Kidney capillary endothelial cell (primary cell): ENCODE measurements at regions not wholly inside any gene's neighbourhood (a gene's known extent, or its start where the extent isn't known, plus 50 kb on each side); places are given as distances from the start of the nearest gene placed in this dataset.

Experiments used
- DNase-seq: peaks from one replicate; pipeline ENCODE4 v3.0.0-alpha.2; 2018; ENCODE audit warnings: low spot score

DNA sequence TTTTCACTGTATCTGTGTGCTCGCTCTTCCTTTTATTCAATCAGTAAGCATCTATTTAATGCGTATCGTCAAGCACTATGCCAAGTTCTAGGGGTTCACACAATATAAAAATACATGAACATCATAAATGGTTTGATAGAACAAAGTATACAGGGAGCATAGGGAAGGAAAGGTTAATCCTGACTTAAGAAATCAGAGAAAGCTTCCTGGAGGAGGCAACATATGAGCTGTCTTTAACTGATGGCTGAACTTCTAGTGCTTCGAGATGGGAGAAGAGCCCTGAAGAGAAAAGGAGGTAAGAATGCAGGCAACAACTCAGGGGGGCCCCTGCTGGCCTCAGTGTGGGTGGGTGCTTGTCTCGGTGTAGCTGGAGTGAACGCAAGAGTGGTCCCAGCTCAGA lies 63.6 kb upstream of the GALNT2 start:
- DNase-seq, result no peak

DNA sequence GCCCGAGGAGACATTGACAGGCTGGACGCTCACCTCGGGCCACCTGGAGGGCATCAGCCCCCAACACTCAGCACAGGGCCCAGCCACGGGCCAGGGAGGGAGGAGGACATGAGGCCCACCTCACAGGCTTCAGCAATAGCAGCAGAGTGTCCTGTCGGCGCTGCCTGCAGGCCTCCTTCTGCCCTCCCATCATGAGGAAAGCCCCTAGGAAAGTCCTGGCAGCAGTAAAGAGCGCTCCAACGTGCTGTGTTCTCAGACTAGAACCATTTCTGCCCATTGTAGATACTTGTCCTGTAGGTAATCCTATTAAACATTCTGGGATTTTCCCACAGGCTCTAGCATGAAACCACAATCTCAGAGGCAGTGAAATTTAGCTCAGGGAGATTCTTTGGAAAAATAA lies 62.0 kb upstream of the GALNT2 start:
- no peak for DNase-seq

DNA sequence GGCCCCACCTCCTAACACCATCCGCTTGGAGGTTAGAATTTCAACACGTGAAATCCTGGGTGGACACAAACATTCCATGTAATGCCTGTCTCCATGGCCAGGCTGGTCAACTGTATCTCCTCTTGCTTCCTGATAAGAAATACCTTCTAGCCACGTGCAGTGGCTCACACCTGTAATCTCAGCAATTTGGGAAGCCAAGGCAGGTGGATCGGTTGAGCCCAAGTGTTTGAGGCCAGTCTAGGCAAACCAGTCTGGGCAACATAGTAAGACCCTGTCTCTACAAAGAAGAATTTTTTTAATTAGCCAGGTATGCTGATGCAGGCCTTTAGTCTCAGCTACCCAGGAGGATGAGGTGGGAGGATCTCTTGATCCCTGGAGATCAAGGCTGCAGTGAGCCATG lies 58.3 kb upstream of the GALNT2 start:
- no peak for DNase-seq

DNA sequence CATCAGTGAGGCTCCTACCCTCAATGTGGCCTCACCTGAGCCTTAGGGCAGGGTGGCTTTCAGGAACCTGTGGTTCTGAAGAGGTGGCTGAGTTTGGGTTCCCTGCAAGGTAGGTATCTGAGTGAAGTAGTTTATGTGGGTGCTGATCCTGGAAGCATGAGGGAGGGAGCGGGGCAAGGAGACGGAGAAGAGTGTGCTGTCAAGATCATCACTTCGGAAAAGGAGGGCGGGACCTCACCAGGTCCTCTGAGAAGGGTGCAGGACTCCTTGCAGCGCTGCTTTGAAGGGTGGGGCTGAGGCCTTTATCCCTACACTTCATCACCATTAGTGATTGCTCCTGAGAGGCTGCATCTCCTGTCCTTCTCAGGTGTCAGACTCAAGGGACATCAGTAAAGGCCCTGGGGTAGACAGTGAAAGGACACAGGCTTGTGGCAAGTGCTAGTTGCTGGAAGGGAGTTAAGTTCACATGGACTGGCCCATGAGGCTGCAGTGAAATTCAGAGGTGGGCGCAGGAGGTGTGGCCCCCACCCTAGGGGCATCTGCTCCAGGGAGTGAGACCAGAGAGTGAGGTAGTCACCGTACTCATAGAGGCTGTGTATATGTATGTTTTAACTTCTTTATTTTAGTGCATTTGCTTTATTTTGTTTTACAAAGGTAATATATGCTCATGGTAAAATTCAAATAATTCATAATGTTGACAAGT lies 57.3 kb upstream of the GALNT2 start:
- DNase-seq, result no peak

DNA sequence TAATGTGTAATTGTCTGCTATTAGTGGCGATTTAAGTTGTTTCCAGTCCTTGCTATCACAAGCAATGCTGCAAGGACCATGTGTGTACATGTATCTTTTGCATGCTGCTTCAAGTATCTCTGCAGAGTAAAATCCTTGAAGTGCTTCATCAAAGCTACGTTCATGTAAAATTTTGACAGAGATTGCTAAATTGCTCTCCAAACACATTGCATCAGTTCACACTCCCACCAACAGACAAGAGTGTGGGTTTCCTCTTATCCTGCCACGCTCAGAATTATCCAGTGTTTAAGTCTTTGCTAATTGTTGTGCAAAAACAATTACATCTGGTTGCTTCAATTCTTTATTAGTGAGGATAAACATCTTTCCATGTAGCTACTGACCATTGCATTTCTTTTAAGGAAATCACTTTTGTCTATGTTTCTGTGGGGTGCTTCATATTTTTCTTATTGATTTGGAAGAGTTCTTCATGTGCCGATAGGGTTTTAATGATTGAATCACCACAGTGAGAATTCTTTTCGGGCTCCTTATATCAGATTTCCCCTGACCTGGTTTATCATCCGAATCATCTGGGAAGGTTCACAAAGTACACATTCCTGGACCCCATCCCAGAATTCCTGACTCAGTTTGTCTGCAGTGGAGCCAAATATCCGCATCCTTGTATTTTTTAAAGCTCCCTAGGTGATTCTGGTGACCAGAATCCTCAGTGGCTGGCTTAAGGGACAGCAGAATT lies 56.3 kb upstream of the GALNT2 start:
- no peak for DNase-seq

DNA sequence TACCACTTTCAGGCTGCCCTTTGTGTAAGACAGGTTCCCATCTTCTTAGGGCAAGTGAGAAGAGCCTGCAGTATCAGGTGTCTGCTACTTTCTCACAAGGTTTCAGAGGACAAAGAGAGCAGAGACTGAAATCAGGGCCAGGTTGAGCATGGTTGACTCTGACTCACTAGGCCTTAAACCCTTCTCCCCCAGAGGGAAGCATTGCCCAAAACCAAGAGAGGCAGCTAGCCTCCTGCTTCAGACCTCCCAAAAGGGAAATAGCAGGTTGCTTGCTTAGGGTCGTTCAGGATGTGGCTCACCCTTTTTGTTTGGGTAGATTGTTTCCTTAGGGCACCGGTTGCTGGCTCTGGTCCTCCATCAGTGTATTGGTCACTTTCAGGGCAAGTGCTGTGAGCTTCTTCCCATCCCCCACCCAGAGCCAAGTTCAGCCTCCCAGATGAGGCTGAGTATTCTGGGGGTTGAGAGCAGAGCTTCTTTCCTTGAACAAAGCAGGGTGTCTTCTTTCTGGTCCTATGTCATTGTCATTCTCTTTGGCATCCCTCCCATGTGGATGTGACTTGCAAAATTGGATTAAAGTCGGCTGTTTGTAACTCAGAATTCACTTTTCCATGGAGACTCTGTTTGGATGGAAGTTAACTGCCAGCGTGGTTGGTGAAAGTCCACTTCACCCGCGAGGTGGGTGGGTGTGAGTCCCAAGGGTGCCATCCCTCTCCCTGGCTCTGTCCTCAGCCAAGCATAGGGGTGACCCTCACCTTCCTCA lies 55.5 kb upstream of the GALNT2 start:
- no peak for DNase-seq

DNA sequence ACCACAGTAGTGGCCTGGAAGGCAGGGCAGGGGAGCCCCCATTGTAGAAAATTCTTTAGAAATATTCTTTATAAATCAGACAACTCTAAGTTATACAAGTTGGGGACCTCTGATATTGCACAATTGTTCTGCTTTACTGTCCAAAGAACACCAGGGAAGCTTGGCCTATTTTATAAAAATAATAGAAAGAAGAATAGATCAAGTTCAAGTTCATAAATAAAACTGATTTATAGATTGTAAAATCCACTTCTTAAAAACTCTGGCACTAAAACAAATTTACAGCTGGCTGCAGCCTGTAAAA lies 55.0 kb upstream of the GALNT2 start:
- no peak for DNase-seq

DNA sequence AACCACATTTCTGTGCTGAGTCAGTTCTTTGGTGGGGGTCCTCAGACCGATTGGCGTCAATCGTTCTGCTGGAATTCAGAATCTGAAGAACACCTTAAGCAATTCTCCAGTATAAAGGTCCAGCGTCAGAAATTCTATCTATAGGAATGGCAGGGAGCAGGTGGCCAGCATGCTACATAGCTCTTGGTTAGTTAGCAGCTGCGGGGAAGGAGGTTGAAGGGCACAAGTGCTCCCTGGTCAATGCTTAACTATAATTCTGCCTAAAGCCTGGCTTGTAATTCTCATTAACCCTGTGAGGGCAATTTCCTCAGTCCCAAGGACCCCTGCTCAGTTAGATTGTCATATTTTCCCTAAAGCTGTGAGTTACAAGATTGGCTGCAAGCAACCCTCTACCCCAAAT lies 54.3 kb upstream of the GALNT2 start:
- DNase-seq, result no peak

DNA sequence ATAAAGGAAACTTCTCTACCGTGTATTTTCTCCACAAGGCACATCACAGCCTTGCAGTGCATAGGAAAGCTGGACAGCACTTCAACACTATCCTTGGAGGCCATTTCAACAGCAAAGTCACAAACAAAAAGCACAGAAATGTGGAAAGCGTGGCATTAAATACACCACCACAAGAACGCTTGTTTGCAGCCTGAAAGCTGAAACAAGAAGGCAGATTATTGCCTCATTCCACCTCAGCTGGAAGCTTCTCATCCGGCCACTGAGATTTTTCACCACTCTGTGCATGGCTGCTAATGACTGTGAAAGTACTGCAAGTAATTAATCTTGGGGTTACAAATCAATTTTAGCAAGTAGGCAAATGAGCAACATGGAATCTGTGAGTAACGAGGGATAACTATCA lies 50.9 kb upstream of the GALNT2 start:
- DNase-seq, result no peak
